ENCODE measurements at regions not wholly inside any gene's neighbourhood (a gene's known extent, or its start where the extent isn't known, plus 50 kb on each side); places are given as distances from the start of the nearest gene placed in this dataset.
A peak's percentile ranks its signal among the peaks of the same experiment; 100 is the strongest.
"Not testable (repeated sequence)": the region's sequence is repeated elsewhere in the genome, so short reads cannot be mapped to it uniquely, and the experiment has no call there.

DNA sequence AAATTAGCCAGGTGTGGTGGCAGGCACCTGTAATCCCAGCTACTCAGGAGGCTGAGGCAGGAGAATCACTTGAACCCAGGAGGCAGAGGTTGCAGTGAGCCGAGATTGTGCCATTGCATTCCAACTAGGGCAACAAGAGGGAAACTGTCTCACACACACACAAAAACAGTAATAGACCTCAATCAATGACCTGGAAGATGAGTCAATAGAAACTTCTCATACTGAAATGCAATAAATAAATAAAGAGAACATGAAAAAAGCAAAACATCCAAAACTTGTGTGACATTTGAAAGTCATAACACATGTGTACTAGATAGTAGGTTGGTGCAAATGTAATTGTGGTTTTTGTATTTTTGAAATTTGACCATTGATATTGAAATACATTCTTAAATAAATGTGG is 1338.5 kb downstream of the AMY1C start:
- H3K4me1 ChIP-seq (ENCODE audit: insufficient read depth, low read length), result no peaks in the 10 kb centered on the region
- POLR2A ChIA-PET, result no interaction called here
- H2AFZ ChIP-seq (ENCODE audit: low read length), result no peak overlapping the region
- no peaks in the 10 kb centered on the region for H3K27me3 ChIP-seq (ENCODE audit: control insufficient read depth in 1 of 2, insufficient read depth in 2 of 2, low read length in 2 of 2)
- no peak for DNase-seq (ENCODE audit: low spot score)
- no peaks in the 10 kb centered on the region for H3K9me3 ChIP-seq (ENCODE audit: low read length)
- no peaks in the 10 kb centered on the region for H3K79me2 ChIP-seq (ENCODE audit: insufficient read depth, low read length)
- no peak for TF ChIP-seq RFXANK (CRISPR knock-in tag; IDR thresholded peaks at IDR 0.05)
- intact Hi-C loops (cut with micrococcal nuclease; ENCODE audit: unreplicated experiment) (no loop called here), in situ Hi-C loops (cut with HindIII; ENCODE audit: extremely low pct_ligation_motif_present, low pct_unique_long_range_greater_than_20kb) (no loop called here)
- BruUV-seq (replicated peaks), result no TSS peak
- H3K27ac ChIP-seq (ENCODE audit: extremely low read length, insufficient read depth, low read length), result no peak overlapping the region
- H3K9ac ChIP-seq (ENCODE audit: insufficient read depth, low read depth, low read length), result no peak overlapping the region
- no peaks in the 10 kb centered on the region for H4K20me1 ChIP-seq (ENCODE audit: insufficient read depth, low read length)
- no peak for ATAC-seq
- no peak overlapping the region for H3K4me2 ChIP-seq (ENCODE audit: low read depth, low read length)
- 0% methylated on average over 1 of the region's 1 CpG for WGBS (ENCODE audit: low lambda C conversion rate)
- no peak overlapping the region for H3K4me3 ChIP-seq (replicated peaks in 1 of 3; ENCODE audit: insufficient read depth in 1 of 3, low read depth in 2 of 3, low read length in 3 of 3)
- H3K36me3 ChIP-seq (replicated peaks in 1 of 2; ENCODE audit: control insufficient read depth in 1 of 2, insufficient read depth in 2 of 2, low read length in 2 of 2), result no peaks in the 10 kb centered on the region
- CTCF ChIA-PET (ENCODE audit: low intra/inter-chr PET ratio, low total read pairs), result no interaction called here
- no peak for FAIRE-seq

DNA sequence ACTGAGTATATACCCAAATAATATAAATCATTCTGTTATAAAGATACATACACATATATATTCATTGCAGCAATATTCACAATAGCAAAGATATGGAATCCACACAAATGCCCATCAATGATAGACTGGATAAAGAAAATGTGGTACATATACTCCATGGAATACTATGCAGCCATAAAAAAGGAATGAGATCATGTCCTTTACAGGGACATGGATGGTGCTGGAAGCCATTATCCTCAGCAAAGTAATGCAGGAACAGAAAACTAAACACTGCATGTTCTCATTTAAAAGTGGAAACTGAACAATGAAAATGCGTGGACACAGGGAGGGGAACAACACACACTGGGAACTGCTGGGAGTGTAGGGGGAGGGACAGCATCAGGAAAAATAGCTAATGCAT is 1344.2 kb downstream of the AMY1C start:
- H4K20me1 ChIP-seq (ENCODE audit: insufficient read depth, low read length); ATAC-seq; intact Hi-C loops (cut with micrococcal nuclease; ENCODE audit: unreplicated experiment); FAIRE-seq; H3K9me3 ChIP-seq (ENCODE audit: low read length); H3K4me3 ChIP-seq (replicated peaks in 1 of 3; ENCODE audit: insufficient read depth in 1 of 3, low read depth in 2 of 3, low read length in 3 of 3); in situ Hi-C loops (cut with HindIII; ENCODE audit: extremely low pct_ligation_motif_present, low pct_unique_long_range_greater_than_20kb); DNase-seq (ENCODE audit: low spot score); POLR2A ChIA-PET; H3K36me3 ChIP-seq (replicated peaks in 1 of 2; ENCODE audit: control insufficient read depth in 1 of 2, insufficient read depth in 2 of 2, low read length in 2 of 2); H2AFZ ChIP-seq (ENCODE audit: low read length); BruUV-seq (replicated peaks); H3K27ac ChIP-seq (ENCODE audit: extremely low read length, insufficient read depth, low read length); H3K4me1 ChIP-seq (ENCODE audit: insufficient read depth, low read length); CTCF ChIA-PET (ENCODE audit: low intra/inter-chr PET ratio, low total read pairs); H3K79me2 ChIP-seq (ENCODE audit: insufficient read depth, low read length); H3K27me3 ChIP-seq (ENCODE audit: control insufficient read depth in 1 of 2, insufficient read depth in 2 of 2, low read length in 2 of 2); H3K9ac ChIP-seq (ENCODE audit: insufficient read depth, low read depth, low read length); H3K4me2 ChIP-seq (ENCODE audit: low read depth, low read length): not testable (repeated sequence)
- 43% methylated on average over 1 of the region's 1 CpG for WGBS (ENCODE audit: low lambda C conversion rate)

DNA sequence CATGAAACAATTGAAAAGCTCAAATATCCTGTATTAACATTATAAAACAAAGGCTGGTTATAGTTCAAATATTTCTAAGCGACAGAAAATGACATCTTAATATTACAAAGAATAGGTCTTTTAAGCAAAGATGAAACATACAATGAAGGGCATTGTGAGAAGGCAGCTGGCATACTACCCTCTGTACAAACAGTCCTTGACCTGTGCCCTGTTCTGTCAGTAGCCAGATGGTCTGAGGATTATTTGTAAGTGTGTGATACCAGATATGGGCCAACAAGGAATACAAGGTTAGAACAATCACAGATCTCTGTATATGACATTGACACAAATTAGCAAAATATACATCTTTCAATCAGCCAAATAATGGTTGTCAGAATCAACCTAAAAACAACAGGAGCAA is 1350.4 kb downstream of the AMY1C start:
- ChIA-PET POLR2A (no interaction called here), CTCF (ENCODE audit: low intra/inter-chr PET ratio, low total read pairs) (no interaction called here)
- no peak overlapping the region for H2AFZ ChIP-seq (ENCODE audit: low read length)
- in situ Hi-C loops (cut with HindIII; ENCODE audit: extremely low pct_ligation_motif_present, low pct_unique_long_range_greater_than_20kb) (no loop called here), intact Hi-C loops (cut with micrococcal nuclease; ENCODE audit: unreplicated experiment) (loop anchor here (2.0 to 5.0 kb wide), 2 partner anchors 37 to 533 kb away; no protein-coding TSS in a partner anchor)
- DNase-seq (ENCODE audit: low spot score) (peak; percentile 75), ATAC-seq (peak; percentile 81), FAIRE-seq (no peak)
- no peaks in the 10 kb centered on the region for H3K79me2 ChIP-seq (ENCODE audit: insufficient read depth, low read length)
- peak overlapping the region; percentile 13 for H3K4me2 ChIP-seq (ENCODE audit: low read depth, low read length)
- 0% methylated on average over 1 of the region's 1 CpG for WGBS (ENCODE audit: low lambda C conversion rate)
- no peaks in the 10 kb centered on the region for H3K36me3 ChIP-seq (replicated peaks in 1 of 2; ENCODE audit: control insufficient read depth in 1 of 2, insufficient read depth in 2 of 2, low read length in 2 of 2)
- H3K9me3 ChIP-seq (ENCODE audit: low read length), result no peaks in the 10 kb centered on the region
- no TSS peak for BruUV-seq (replicated peaks)
- no peaks in the 10 kb centered on the region for H3K27me3 ChIP-seq (ENCODE audit: control insufficient read depth in 1 of 2, insufficient read depth in 2 of 2, low read length in 2 of 2)
- no peak overlapping the region for H3K9ac ChIP-seq (ENCODE audit: insufficient read depth, low read depth, low read length)
- no peaks in the 10 kb centered on the region for H4K20me1 ChIP-seq (ENCODE audit: insufficient read depth, low read length)
- no peak overlapping the region; a peak in 1 of 6 replicates for H3K4me3 ChIP-seq (replicated peaks in 1 of 3; ENCODE audit: insufficient read depth in 1 of 3, low read depth in 2 of 3, low read length in 3 of 3)
- H3K27ac ChIP-seq (ENCODE audit: extremely low read length, insufficient read depth, low read length), result no peak overlapping the region
- H3K4me1 ChIP-seq (ENCODE audit: insufficient read depth, low read length), result peaks cover 34% of the 10 kb centered on the region
- TF ChIP-seq ARID5B (CRISPR knock-in tag; IDR thresholded peaks at IDR 0.05) (peak; percentile 80), SOX6 (IDR thresholded peaks at IDR 0.05) (no peak), SOX6 (CRISPR knock-in tag; IDR thresholded peaks at IDR 0.05) (peak; percentile 88), SALL1 (CRISPR knock-in tag; IDR thresholded peaks at IDR 0.05) (peak; percentile 45; the same call in 1 of the 2 replicates), SIX4 (CRISPR knock-in tag; IDR thresholded peaks at IDR 0.05) (0 out of 2 replicates have a peak, but pooled peaks have one; percentile 31), IKZF4 (CRISPR knock-in tag; IDR thresholded peaks at IDR 0.05; ENCODE audit: borderline replicate concordance, low read depth, not compliant biosample characterization) (no peak), HNRNPL (IDR thresholded peaks at IDR 0.05; ENCODE audit: low read depth, low read length) (peak; percentile 51; the same call in 1 of the 2 replicates), FOXA3 (CRISPR knock-in tag; IDR thresholded peaks at IDR 0.05) (peak; percentile 33; the same call in 1 of the 2 replicates), NCOA2 (CRISPR knock-in tag; IDR thresholded peaks at IDR 0.05) (peak; percentile 74)
